Smooth muscle cell (in vitro differentiated cells): ENCODE measurements at regions not wholly inside any gene's neighbourhood (a gene's known extent, or its start where the extent isn't known, plus 50 kb on each side); places are given as distances from the start of the nearest gene placed in this dataset.

Experiments
- DNase-seq: peaks from one replicate; lab custom pipeline; 2025; ENCODE audit not compliant: unreplicated experiment; lab: John Stamatoyannopoulos, UW
- H2AFZ ChIP-seq: fragments of 200-600 bp; sonication (generic); 2 replicates; pipeline ENCODE4 v1.6.0; 2016; ENCODE audit warnings: antibody characterized with exemption, low read depth, mild to moderate bottlenecking
- H3F3A ChIP-seq: fragments of 200-600 bp; sonication (generic); 2 replicates; pipeline ENCODE4 v1.6.0; 2017; ENCODE audit warnings: antibody characterized with exemption, low read depth
- H3K27ac ChIP-seq: fragments of 200-600 bp; sonication (generic); 2 replicates; pipeline ENCODE4 v1.5.1; 2016; ENCODE audit warnings: low read depth, mild to moderate bottlenecking
- H3K27me3 ChIP-seq: fragments of 200-600 bp; sonication (generic); 2 replicates; pipeline ENCODE4 v1.6.1; 2016; ENCODE audit warnings: low read depth, mild to moderate bottlenecking
- H3K36me3 ChIP-seq: fragments of 200-600 bp; sonication (generic); 2 replicates; pipeline ENCODE4 v1.5.1; 2016; ENCODE audit warnings: low read depth
- H3K4me1 ChIP-seq: fragments of 200-600 bp; sonication (generic); 2 replicates; pipeline ENCODE4 v1.5.1; 2016; ENCODE audit warnings: low read depth
- H3K4me2 ChIP-seq: fragments of 200-600 bp; sonication (generic); 2 replicates; pipeline ENCODE4 v1.6.0; 2016; ENCODE audit warnings: mild to moderate bottlenecking
- H3K4me3 ChIP-seq: fragments of 200-600 bp; sonication (generic); 2 replicates; pipeline ENCODE4 v1.5.1; 2016; ENCODE audit warnings: mild to moderate bottlenecking
- H3K79me2 ChIP-seq: fragments of 200-600 bp; sonication (generic); 2 replicates; pipeline ENCODE4 v1.6.0; 2016; ENCODE audit warnings: low read depth, mild to moderate bottlenecking
- H3K9ac ChIP-seq: fragments of 200-600 bp; sonication (generic); 2 replicates; pipeline ENCODE4 v1.6.0; 2016; ENCODE audit warnings: low read depth
- H3K9me3 ChIP-seq: fragments of 200-600 bp; sonication (generic); replicated peaks from 2 replicates; pipeline ENCODE4 v1.5.1; 2016; ENCODE audit warnings: low read depth
- H4K20me1 ChIP-seq: fragments of 200-600 bp; sonication (generic); 2 replicates; pipeline ENCODE4 v1.6.0; 2016; ENCODE audit warnings: low read depth
- WGBS: methylation state at CpG from one replicate; pipeline ENCODE4 v1.1.7; 2016; ENCODE audit warnings: low lambda C conversion rate; 5-methylcytosine and 5-hydroxymethylcytosine counted together
- TF ChIP-seq, protein P1 (sequence below): fragments of 200-600 bp; sonication (generic); IDR thresholded peaks from 2 replicates; pipeline ENCODE4 v1.5.1; 2017; ENCODE audit warnings: borderline replicate concordance, mild to moderate bottlenecking, antibody characterized with exemption; ENCODE audit not compliant: insufficient read depth, poor library complexity, severe bottlenecking

DNA sequence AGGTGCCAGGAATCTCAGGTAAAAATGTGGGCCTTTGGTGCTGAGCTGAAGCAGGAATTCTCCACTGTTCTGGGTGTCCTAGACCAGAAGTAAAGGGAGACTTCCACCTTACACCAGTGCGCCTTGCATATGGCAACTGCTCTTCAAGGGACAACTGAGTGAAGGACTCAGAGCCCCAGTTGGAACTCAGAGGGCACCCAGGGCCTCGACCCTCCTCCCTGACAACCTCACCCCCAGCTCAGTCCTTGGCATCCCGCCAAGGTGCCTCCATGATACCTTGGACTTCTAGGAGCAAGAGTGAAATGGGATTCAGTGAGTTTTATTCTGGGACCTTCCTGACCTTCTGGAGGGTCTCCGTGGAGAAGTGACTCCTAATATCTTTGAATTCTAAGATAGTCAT is 140.3 kb downstream of the GPCPD1 start:
- H3K27me3 ChIP-seq = no peaks in the 10 kb centered on the region
- H3K9ac ChIP-seq = no peak overlapping the region
- TF ChIP-seq, protein P1, sequence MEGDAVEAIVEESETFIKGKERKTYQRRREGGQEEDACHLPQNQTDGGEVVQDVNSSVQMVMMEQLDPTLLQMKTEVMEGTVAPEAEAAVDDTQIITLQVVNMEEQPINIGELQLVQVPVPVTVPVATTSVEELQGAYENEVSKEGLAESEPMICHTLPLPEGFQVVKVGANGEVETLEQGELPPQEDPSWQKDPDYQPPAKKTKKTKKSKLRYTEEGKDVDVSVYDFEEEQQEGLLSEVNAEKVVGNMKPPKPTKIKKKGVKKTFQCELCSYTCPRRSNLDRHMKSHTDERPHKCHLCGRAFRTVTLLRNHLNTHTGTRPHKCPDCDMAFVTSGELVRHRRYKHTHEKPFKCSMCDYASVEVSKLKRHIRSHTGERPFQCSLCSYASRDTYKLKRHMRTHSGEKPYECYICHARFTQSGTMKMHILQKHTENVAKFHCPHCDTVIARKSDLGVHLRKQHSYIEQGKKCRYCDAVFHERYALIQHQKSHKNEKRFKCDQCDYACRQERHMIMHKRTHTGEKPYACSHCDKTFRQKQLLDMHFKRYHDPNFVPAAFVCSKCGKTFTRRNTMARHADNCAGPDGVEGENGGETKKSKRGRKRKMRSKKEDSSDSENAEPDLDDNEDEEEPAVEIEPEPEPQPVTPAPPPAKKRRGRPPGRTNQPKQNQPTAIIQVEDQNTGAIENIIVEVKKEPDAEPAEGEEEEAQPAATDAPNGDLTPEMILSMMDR = no peak
- no peak for DNase-seq
- H3F3A ChIP-seq = no peaks in the 10 kb centered on the region
- no peak overlapping the region for H3K27ac ChIP-seq
- no peak overlapping the region for H2AFZ ChIP-seq
- no peaks in the 10 kb centered on the region for H3K4me1 ChIP-seq
- H3K36me3 ChIP-seq = no peaks in the 10 kb centered on the region
- no peaks in the 10 kb centered on the region for H3K79me2 ChIP-seq
- WGBS = 89% methylated on average over 4 of the region's 4 CpGs
- no peaks in the 10 kb centered on the region for H3K9me3 ChIP-seq
- H4K20me1 ChIP-seq = no peaks in the 10 kb centered on the region
- H3K4me2 ChIP-seq = no peak overlapping the region
- no peak overlapping the region for H3K4me3 ChIP-seq

DNA sequence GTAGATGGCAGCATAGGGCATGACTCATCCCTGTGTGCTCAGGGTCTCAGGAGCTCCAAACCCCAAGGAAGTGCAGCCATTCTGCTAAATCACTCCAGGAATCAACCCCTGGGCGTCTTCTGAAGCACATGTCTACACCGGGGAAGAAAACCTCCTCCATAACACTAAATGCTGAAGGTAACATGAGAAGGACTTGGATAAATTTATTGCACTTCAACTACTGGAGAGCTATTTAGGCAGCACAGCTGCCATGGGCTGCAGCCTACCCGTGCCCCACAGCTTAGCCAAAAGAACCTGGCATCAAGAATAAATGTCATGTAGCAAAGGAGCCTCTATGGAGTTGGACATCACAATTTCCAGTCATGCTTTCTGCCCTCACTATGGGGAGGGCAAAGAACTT is 141.7 kb downstream of the GPCPD1 start:
- Histone ChIP-seq H3F3A (no peaks in the 10 kb centered on the region), H3K4me2 (no peak overlapping the region), H3K27me3 (no peaks in the 10 kb centered on the region), H3K36me3 (no peaks in the 10 kb centered on the region), H2AFZ (no peak overlapping the region), H3K9me3 (no peaks in the 10 kb centered on the region), H3K4me3 (no peak overlapping the region), H3K27ac (no peak overlapping the region), H4K20me1 (no peaks in the 10 kb centered on the region), H3K79me2 (no peaks in the 10 kb centered on the region), H3K4me1 (no peaks in the 10 kb centered on the region), H3K9ac (no peak overlapping the region)
- WGBS = 82% methylated on average over 3 of the region's 3 CpGs
- DNase-seq = no peak
- TF ChIP-seq, protein P1 = no peak

GRCh38 chr20:5467086-5467485 is 143.7 kb downstream of the GPCPD1 start:
- H3K9ac ChIP-seq = no peak overlapping the region
- H3K27me3 ChIP-seq = no peaks in the 10 kb centered on the region
- H3K9me3 ChIP-seq = no peaks in the 10 kb centered on the region
- no peak overlapping the region for H3K27ac ChIP-seq
- no peaks in the 10 kb centered on the region for H3F3A ChIP-seq
- no peak for DNase-seq
- no peak overlapping the region for H2AFZ ChIP-seq
- no peak overlapping the region for H3K4me2 ChIP-seq
- TF ChIP-seq, protein P1 = no peak
- no peaks in the 10 kb centered on the region for H3K4me1 ChIP-seq
- H3K4me3 ChIP-seq = no peak overlapping the region
- H3K79me2 ChIP-seq = no peaks in the 10 kb centered on the region
- 83% methylated on average over 3 of the region's 3 CpGs for WGBS
- H3K36me3 ChIP-seq = no peaks in the 10 kb centered on the region
- no peaks in the 10 kb centered on the region for H4K20me1 ChIP-seq

GRCh38 chr20:5465604-5465927 is 145.2 kb downstream of the GPCPD1 start:
- 86% methylated on average over 5 of the region's 5 CpGs for WGBS
- DNase-seq = no peak

More at GRCh38 chr20:5465604-5465927, 145.2 kb downstream of the GPCPD1 start:
- Histone ChIP-seq H3K36me3 (no peaks in the 10 kb centered on the region), H3K4me1 (no peaks in the 10 kb centered on the region), H3K4me3 (no peak overlapping the region), H3K9ac (no peak overlapping the region), H3F3A (no peaks in the 10 kb centered on the region), H3K4me2 (no peak overlapping the region), H2AFZ (no peak overlapping the region), H3K27me3 (no peaks in the 10 kb centered on the region), H3K79me2 (no peaks in the 10 kb centered on the region), H3K27ac (no peak overlapping the region), H4K20me1 (no peaks in the 10 kb centered on the region), H3K9me3 (no peaks in the 10 kb centered on the region)
- TF ChIP-seq, protein P1 = no peak
